GM18873 (cell line): ENCODE measurements at regions not wholly inside any gene's neighbourhood (a gene's known extent, or its start where the extent isn't known, plus 50 kb on each side); places are given as distances from the start of the nearest gene placed in this dataset.
"Not testable (repeated sequence)": the region's sequence is repeated elsewhere in the genome, so short reads cannot be mapped to it uniquely, and the experiment has no call there.

Source experiments
- ATAC-seq: cut with Tn5 transposase; IDR thresholded peaks from one replicate; pipeline ENCODE4 v1.9.1; 2021; ENCODE audit warnings: mild to moderate bottlenecking, moderate library complexity, moderate number of reproducible peaks; ENCODE audit not compliant: unreplicated experiment, low FRiP score

DNA sequence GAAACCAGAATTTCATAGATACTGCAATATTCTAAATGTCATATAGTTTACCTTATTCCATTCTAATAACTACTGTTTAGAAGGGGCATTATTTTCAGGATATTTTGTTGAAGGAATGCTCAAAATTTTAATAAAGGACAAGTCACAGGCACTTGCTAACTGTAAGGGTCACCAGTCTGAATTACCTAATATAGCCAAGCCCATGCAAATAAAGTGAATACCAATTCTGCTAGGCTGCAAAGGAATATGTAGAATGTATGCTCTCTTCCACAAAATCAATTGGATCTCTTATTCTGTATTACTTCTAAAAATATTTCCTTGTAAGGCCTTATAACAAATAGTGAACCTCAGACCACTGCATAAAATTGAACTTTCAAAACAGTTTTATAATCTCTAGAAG, 52.3 kb upstream of the FAT4 start:
- ATAC-seq: no peak

DNA sequence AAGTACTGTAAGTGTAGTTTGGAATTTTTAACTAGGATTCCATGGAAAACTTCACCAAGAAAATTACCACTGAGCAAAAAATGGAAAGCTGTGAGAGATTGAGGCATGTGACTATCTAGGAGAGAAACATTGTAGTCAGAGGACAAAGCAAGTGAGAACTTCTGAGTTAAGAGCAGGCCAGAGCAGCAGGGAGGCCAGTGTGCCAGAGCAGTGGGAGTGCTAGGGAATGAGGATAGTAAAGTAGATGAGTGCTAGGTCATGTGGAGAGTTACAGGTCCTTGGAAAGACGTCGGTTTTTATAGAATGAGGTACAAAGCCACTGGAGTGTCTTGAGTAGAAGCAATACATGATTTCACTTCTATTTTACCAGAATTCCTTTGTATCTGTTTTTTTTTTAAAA, 52.7 kb upstream of the FAT4 start:
- ATAC-seq: no peak

- no peak for ATAC-seq
These were observed 60.6 kb upstream of the FAT4 start for GRCh38 chr4:125254106-125254505.

- no peak for ATAC-seq
These were observed 69.8 kb upstream of the FAT4 start for GRCh38 chr4:125244848-125245450.

DNA sequence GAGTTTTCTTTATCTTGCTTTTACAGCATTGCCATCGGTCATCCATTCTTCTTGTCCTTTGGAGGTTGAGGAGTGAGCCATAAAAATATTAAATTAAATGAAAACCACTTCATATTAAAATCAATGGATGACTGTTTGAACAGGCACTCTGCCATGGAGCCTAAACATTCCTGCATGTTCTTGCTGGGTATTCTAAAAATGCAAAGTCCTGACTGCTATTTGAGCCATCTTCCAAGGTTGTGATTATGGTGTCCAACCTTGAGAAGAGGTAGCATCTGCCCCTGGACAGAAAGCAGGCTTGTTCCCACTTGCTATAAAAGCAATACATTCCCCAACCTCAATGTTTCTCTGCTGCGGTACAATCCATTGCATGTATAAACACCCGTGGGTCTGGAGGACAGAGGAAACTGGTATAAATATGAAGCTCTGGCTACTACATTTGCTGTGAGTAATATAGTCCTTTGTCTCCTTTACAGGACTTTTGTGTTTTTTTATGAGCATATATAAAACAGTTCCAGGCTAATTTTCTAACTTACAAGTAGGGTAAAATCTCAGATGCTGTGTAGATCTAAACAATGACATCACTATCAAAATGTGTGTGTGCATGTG, 70.9 kb upstream of the FAT4 start:
- no peak for ATAC-seq

- no peak for ATAC-seq
These were observed 78.8 kb upstream of the FAT4 start for GRCh38 chr4:125235971-125236370.

- no peak for ATAC-seq
These were observed 83.1 kb upstream of the FAT4 start for GRCh38 chr4:125231661-125232060.

GRCh38 chr4:125229596-125230058, 85.1 kb upstream of the FAT4 start:
- no peak for ATAC-seq

DNA sequence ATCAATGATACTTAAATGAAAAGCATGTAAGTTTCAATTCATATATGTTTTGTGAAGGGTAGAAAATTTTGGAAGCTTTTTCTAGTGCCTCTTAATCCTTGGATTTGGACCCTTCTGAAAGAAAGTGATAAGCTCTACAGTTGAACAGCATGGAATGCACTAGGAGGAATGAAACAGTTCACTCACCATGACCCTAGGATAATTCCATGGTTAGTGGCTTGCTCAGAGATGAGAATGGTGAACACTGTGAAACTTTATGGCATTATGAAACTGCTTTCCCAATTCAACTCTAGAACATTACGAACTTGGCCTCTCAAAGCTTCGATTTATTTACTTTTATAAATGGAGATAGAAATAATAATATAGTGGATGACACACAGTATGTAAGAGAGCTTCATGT, 88.9 kb upstream of the FAT4 start:
- ATAC-seq: no peak

DNA sequence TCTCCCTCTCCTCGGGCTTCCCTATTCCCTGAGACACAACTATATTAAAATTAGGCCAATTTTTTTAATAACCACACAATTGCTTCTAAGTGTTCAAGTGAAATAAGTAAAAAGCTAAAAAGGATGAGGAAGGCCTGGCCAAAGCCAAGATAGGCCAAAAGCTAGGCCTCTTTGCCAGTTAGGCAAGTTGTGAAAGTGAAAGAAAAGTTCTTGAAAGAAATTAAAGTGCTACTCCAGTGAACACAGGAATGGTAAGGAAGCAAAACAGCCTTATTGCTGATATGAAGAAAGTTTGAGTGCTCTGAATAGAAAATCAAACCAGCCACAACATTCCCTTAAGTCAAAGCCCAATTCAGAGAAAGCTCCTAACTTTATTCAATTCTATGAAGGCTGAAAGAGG, 114.2 kb upstream of the FAT4 start:
- no peak for ATAC-seq

DNA sequence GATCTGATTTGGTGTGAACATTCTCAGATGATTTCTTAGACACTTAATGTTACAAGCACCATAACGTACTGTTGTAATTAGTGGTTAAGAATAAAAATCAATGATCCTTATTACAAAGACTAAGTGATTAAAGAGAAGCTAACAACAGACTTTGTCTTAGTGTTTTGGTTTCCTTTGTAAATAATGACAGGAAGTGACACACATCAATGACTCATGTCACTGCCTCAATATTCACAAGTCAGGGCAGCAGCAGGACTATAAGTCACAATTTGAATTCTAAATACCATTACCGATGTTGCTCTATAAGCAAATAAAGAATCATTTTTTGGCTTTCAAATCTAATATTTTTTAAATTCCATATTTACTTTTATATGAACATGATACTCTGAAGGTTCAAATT, 115.8 kb upstream of the FAT4 start:
- no peak for ATAC-seq

DNA sequence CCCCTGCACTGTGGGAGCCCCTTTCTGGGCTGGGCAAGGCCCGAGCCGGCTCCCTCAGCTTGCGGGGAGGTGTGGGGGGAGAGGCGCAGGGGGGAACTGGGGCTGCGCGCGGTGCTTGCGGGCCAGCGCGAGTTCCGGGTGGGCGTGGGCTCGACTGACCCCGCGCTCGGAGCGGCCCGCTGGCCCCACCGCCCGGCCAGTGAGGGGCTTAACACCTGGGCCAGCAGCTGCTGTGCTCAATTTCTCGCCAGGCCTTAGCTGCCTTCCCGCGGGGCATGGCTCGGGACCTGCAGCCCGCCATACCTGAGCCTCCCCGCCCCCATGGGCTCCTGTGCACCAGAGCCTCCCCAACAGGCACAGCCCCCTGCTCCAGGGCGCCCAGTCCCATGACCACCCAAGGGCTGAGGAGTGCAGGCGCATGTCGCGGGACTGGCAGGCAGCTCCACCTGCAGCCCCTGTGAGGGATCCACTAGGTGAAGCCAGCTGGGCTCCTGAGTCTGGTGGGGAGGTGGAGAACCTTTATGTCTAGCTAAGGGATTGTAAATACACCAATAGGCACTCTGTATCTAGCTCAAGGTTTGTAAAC, 122.8 kb upstream of the FAT4 start:
- not testable (repeated sequence) for ATAC-seq

DNA sequence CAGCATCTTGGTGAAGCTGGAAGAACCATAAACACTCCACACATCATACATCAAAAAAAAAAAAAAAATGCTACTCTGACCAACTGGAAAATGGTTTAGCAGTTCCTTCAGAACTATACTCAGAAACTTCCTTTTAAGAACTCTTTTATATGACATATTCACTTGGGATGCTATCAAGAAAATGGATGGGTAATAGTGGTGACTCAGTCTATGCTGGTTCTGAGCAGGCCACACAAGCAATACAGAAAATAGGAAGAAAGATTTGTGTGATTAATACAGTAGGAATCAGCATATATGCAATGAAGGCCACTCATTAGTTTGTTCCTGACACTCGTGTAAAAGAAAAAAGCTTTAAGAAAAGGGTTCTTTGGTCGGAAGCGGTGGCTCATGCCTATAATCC, 123.5 kb upstream of the FAT4 start:
- ATAC-seq: no peak

DNA sequence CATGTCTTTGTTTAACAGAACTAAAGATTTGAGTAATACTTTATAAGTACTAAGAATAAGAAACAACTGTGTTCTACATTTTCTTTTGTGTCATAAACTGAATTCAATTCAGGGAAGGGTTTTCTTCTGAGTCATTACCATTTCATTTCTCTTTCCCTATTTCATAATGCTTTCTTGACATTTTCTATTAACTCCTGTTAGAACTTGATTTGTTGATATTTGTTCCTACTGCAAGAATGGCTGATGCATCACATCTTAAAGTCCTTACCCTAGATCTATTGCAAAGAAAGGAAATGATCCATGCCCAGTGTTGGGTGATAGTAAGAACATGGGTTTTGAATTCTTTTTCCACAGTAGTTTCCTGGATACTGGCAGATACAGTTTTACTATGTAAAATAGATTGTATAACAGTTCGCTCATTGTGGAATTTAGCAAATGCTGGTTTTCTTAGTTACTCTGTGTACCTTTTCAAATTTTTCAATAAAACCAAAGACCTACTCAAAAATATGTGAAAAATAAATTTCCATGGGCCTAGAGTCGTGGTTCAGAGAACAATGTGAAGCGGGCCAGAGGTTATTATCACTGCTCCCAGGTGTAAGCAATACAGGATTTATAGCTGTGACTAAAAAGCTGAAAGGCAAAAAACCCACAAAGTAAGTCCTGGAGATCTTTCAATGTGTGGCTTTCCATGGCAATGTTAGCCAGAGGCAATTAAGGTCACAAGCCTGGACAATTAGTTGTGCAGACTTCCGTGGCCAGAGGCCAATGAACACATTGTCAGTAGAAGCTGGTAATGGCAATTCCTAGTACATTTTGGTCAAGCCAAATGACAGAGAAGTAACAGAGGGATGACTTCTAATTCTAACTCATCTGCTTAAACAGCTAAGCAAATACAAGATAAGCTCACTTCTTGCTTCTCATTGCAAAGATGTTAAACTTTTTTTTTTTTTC, 127.3 kb upstream of the FAT4 start:
- ATAC-seq: no peak

DNA sequence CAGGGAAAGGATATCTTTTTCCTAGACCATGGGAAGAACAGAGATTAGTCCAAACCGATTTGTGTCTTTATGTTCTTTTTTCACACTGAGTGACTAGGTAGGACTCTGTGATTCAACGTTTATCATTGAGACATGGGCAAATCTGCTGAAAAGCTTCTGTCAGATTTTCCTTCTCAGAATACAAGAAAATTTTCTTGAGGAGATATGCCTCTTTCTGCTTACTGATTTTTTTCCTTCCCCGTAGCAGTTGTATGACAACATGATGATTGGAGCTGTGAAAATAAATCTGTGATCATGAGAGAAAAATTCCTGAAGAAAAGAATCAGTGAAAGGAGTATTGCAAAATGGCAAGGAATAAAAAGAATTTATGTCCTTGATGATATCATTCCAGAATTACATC, 130.6 kb upstream of the FAT4 start:
- no peak for ATAC-seq

DNA sequence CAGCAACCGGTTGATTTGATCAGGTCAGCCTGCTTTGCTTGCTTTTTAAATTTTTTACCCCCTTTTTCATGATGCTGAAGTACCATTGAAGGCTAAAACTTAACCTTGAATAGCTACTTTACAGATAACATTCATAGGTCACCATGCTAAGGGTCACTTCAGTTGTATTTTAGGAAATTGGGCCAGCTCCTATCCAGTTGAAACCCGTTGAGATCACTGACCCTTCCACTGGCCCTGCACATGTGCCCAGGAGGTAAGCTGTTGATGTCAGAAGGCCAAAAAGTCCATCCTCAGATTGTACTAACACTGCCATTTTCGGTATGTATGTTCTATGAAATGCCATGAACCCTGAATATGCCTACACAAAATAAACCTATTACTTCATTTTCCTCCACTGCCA, 133.0 kb upstream of the FAT4 start:
- ATAC-seq: no peak

- no peak for ATAC-seq
These were observed 135.0 kb upstream of the FAT4 start for GRCh38 chr4:125179727-125180126.

GRCh38 chr4:125169192-125169591, 145.6 kb upstream of the FAT4 start:
- no peak for ATAC-seq

GRCh38 chr4:125168531-125168930, 146.2 kb upstream of the FAT4 start:
- no peak for ATAC-seq

DNA sequence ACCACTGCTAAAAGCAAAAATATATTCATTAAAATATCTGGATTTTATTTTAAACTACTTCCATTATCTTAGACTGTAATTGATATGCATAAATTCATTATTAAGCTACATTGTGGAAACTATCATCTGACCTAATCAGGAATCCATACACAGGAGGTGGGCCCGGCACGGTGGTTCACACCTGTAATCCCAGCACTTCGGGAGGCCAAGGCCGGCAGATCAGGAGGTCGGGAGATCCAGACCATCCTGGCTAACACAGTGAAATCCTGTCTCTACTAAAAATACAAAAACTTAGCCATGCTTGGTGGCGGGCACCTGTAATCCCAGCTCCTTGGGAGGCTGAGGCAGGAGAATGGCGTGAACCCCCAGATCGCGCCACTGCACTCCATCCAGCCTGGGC, 148.7 kb upstream of the FAT4 start:
- not testable (repeated sequence) for ATAC-seq

GRCh38 chr4:125159001-125159400, 155.8 kb upstream of the FAT4 start:
- no peak for ATAC-seq
